Choroid plexus epithelial cell (primary cell): ENCODE measurements at regions not wholly inside any gene's neighbourhood (a gene's known extent, or its start where the extent isn't known, plus 50 kb on each side); places are given as distances from the start of the nearest gene placed in this dataset.

Experiments
- DNase-seq: peaks from one replicate; pipeline ENCODE4 v3.0.0-alpha.2; 2010; ENCODE audit warnings: low read depth
- H3K4me3 ChIP-seq: 2 replicates; pipeline ENCODE4 v1.5.1; 2011; ENCODE audit warnings: low read depth, mild to moderate bottlenecking, control low read depth, low read length, moderate library complexity
- CTCF ChIP-seq: conservative IDR thresholded peaks from 2 replicates; pipeline ENCODE4 v1.5.1; 2011; ENCODE audit warnings: low read depth, mild to moderate bottlenecking, control low read depth, inconsistent platforms, low read length, moderate library complexity

GRCh38 chr10:2223548-2224320 is 486.4 kb upstream of the ADARB2 start:
- DNase-seq: no peak
- TF ChIP-seq CTCF: no peak
- H3K4me3 ChIP-seq: no peak overlapping the region

GRCh38 chr10:2222631-2223030 is 485.3 kb upstream of the ADARB2 start:
- H3K4me3 ChIP-seq: no peak overlapping the region
- no peak for TF ChIP-seq CTCF
- DNase-seq: no peak

GRCh38 chr10:2214805-2215204 is 477.5 kb upstream of the ADARB2 start:
- no peak for TF ChIP-seq CTCF
- H3K4me3 ChIP-seq: no peak overlapping the region
- no peak for DNase-seq

- DNase-seq: peak; percentile 16
- TF ChIP-seq CTCF: no peak
- no peak overlapping the region for H3K4me3 ChIP-seq
Observed at GRCh38 chr10:2214092-2214491, 476.8 kb upstream of the ADARB2 start.

- no peak for TF ChIP-seq CTCF
- no peak overlapping the region for H3K4me3 ChIP-seq
- DNase-seq: no peak
Observed at GRCh38 chr10:2212244-2212834, 475.0 kb upstream of the ADARB2 start.

- TF ChIP-seq CTCF: no peak
- H3K4me3 ChIP-seq: no peak overlapping the region
- DNase-seq: no peak
Observed at GRCh38 chr10:2210088-2210487, 472.8 kb upstream of the ADARB2 start.

DNA sequence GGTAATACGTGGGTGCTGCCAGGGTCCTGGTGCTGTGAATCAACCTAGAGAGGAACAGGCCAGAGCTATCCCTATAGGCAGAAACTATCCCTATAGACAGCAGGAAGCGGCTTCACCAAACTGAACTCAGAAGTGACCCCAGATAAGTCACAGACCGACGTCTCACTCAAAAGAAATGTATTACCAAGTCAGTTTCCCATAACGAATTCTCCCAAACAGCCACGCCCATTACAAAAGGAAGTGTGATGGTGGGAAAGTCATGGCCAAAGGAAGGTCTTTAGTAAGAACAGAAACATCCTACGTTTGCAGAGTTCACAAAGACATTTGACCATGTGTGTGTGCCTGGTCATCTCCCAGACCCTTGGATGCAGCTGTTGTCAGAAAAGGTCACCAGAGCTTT is 470.8 kb upstream of the ADARB2 start:
- no peak overlapping the region for H3K4me3 ChIP-seq
- no peak for DNase-seq
- no peak for TF ChIP-seq CTCF
